ENCODE measurements at regions not wholly inside any gene's neighbourhood (a gene's known extent, or its start where the extent isn't known, plus 50 kb on each side); places are given as distances from the start of the nearest gene placed in this dataset.

DNA sequence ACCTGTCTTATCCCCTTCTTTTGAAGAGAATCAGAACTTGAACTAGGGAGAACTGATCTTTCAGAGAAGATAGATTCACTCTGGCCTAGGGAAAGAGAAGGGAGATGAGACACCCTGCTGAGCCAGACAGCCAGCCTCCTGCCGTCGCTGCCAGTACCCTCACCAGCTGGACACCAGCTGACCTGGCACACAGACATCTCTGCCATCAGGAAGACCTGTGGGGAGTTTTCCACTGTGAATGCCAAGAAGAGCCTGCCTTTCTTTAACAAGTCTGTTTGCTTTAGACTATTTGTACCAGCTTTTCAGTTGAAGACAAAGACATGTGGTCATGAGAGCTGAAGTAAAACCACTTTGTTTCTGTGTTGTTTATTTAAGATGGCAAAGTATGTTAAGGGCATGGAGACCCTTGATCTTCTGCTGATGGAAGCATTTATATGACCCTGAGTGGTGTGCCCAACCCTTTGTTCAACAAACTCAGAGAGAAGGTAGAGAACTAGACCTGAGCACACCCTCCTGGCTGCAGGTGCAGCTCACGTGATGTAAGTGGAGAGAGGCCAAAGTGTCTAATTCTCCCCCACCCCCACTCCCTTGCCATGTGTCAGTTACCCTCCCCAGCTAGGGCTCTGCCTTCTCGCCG is 82.3 kb upstream of the SLC24A3 start:
- TF ChIP-seq, protein P1, sequence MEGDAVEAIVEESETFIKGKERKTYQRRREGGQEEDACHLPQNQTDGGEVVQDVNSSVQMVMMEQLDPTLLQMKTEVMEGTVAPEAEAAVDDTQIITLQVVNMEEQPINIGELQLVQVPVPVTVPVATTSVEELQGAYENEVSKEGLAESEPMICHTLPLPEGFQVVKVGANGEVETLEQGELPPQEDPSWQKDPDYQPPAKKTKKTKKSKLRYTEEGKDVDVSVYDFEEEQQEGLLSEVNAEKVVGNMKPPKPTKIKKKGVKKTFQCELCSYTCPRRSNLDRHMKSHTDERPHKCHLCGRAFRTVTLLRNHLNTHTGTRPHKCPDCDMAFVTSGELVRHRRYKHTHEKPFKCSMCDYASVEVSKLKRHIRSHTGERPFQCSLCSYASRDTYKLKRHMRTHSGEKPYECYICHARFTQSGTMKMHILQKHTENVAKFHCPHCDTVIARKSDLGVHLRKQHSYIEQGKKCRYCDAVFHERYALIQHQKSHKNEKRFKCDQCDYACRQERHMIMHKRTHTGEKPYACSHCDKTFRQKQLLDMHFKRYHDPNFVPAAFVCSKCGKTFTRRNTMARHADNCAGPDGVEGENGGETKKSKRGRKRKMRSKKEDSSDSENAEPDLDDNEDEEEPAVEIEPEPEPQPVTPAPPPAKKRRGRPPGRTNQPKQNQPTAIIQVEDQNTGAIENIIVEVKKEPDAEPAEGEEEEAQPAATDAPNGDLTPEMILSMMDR (conservative IDR thresholded peaks at IDR 0.05 in 1 of 2, IDR thresholded peaks at IDR 0.05 in 1 of 2; ENCODE audit: low read depth in 1 of 2, low read length in 2 of 2): no peak
- TF ChIP-seq EZH2 (IDR thresholded peaks at IDR 0.05; ENCODE audit: low read length, missing control alignments): no peak
